ENCODE measurements at regions not wholly inside any gene's neighbourhood (a gene's known extent, or its start where the extent isn't known, plus 50 kb on each side); places are given as distances from the start of the nearest gene placed in this dataset.
"Not testable (repeated sequence)": the region's sequence is repeated elsewhere in the genome, so short reads cannot be mapped to it uniquely, and the experiment has no call there.

- Mint-ChIP-seq H3K9me3 (no peaks in the 10 kb centered on the region), H3K4me3 (no peak overlapping the region), H3K4me1 (peaks cover 12 to 13% of the 10 kb centered on the region in 2 donors), H3K36me3 (no peaks in the 10 kb centered on the region), H3K27ac (no peak overlapping the region), H3K27me3 (ENCODE audit: low read depth in 2 of 2) (no peaks in the 10 kb centered on the region)
- Histone ChIP-seq H3K4me3 (ENCODE audit: low read length) (no peak overlapping the region), H3K27ac (ENCODE audit: low read length) (peak overlapping the region; percentile 84), H3K4me1 (ENCODE audit: control insufficient read depth, insufficient read depth, low read length) (peaks cover 53% of the 10 kb centered on the region), H3K27me3 (ENCODE audit: control insufficient read depth, insufficient read depth, low read length) (no peaks in the 10 kb centered on the region), H3K36me3 (ENCODE audit: control insufficient read depth, insufficient read depth, low read length) (no peaks in the 10 kb centered on the region), H3K9me3 (ENCODE audit: control insufficient read depth, insufficient read depth, low read length) (no peaks in the 10 kb centered on the region)
- TF ChIP-seq CTCF (IDR thresholded peaks at IDR 0.05) = peak; percentile 19
- DNase-seq (peak; percentile 58 to 82), ATAC-seq (peak; percentile 57 to 71 (median 66))
- intact Hi-C loops (cut with micrococcal nuclease) = no loop called here
- WGBS (ENCODE audit: insufficient coverage) = 56% methylated on average over 19 of the region's 19 CpGs
These were observed 185.0 kb downstream of the OR4M2 start for GRCh38 chr15:22265056-22265945.

GRCh38 chr15:22265970-22266369 lies 185.6 kb downstream of the OR4M2 start:
- no peak for ATAC-seq
- no peaks in the 10 kb centered on the region for H3K36me3 Mint-ChIP-seq
- DNase-seq = no peak
- WGBS (ENCODE audit: insufficient coverage) = 56% methylated on average over 2 of the region's 2 CpGs
- intact Hi-C loops (cut with micrococcal nuclease) = no loop called here
- Histone ChIP-seq H3K4me3 (ENCODE audit: low read length) (no peak overlapping the region), H3K4me1 (ENCODE audit: control insufficient read depth, insufficient read depth, low read length) (peaks cover 49% of the 10 kb centered on the region), H3K27me3 (ENCODE audit: control insufficient read depth, insufficient read depth, low read length) (no peaks in the 10 kb centered on the region), H3K9me3 (ENCODE audit: control insufficient read depth, insufficient read depth, low read length) (no peaks in the 10 kb centered on the region), H3K27ac (ENCODE audit: low read length) (peak overlapping the region; percentile 84), H3K36me3 (ENCODE audit: control insufficient read depth, insufficient read depth, low read length) (no peaks in the 10 kb centered on the region)
- no peaks in the 10 kb centered on the region for H3K9me3 Mint-ChIP-seq
- H3K27ac Mint-ChIP-seq = no peak overlapping the region
- H3K27me3 Mint-ChIP-seq (ENCODE audit: low read depth in 2 of 2) = no peaks in the 10 kb centered on the region
- peaks cover 5 to 6% of the 10 kb centered on the region in 2 donors for H3K4me1 Mint-ChIP-seq
- H3K4me3 Mint-ChIP-seq = no peak overlapping the region
- no peak for TF ChIP-seq CTCF (IDR thresholded peaks at IDR 0.05)

- TF ChIP-seq CTCF (IDR thresholded peaks at IDR 0.05) = no peak
- no peaks in the 10 kb centered on the region for H3K9me3 Mint-ChIP-seq
- no peaks in the 10 kb centered on the region for H3K36me3 ChIP-seq (ENCODE audit: control insufficient read depth, insufficient read depth, low read length)
- WGBS (ENCODE audit: insufficient coverage) = 92% methylated on average over 9 of the region's 9 CpGs
- ATAC-seq (no peak), DNase-seq (peak in 1 of 2 donors; percentile 14)
- H3K4me1 Mint-ChIP-seq = no peaks in the 10 kb centered on the region
- H3K27ac Mint-ChIP-seq = no peak overlapping the region
- H3K27me3 Mint-ChIP-seq (ENCODE audit: low read depth in 2 of 2) = no peaks in the 10 kb centered on the region
- no peak overlapping the region for H3K4me3 Mint-ChIP-seq
- no peak overlapping the region for H3K27ac ChIP-seq (ENCODE audit: low read length)
- peaks cover 36% of the 10 kb centered on the region for H3K4me1 ChIP-seq (ENCODE audit: control insufficient read depth, insufficient read depth, low read length)
- H3K27me3 ChIP-seq (ENCODE audit: control insufficient read depth, insufficient read depth, low read length) = no peaks in the 10 kb centered on the region
- no peak overlapping the region for H3K4me3 ChIP-seq (ENCODE audit: low read length)
- H3K36me3 Mint-ChIP-seq = no peaks in the 10 kb centered on the region
- H3K9me3 ChIP-seq (ENCODE audit: control insufficient read depth, insufficient read depth, low read length) = no peaks in the 10 kb centered on the region
- intact Hi-C loops (cut with micrococcal nuclease) = loop anchor here (2.0 kb wide), 1 partner anchor 13 kb away; no protein-coding TSS in a partner anchor
These were observed 187.4 kb downstream of the OR4M2 start for GRCh38 chr15:22267761-22268160.

GRCh38 chr15:22268201-22268600 lies 187.9 kb downstream of the OR4M2 start:
- DNase-seq = peak in 1 of 2 donors; percentile 15
- not testable (repeated sequence) for H3K27ac Mint-ChIP-seq; H3K36me3 Mint-ChIP-seq; ATAC-seq; H3K27me3 ChIP-seq (ENCODE audit: control insufficient read depth, insufficient read depth, low read length); H3K4me3 Mint-ChIP-seq; H3K27me3 Mint-ChIP-seq (ENCODE audit: low read depth in 2 of 2); H3K27ac ChIP-seq (ENCODE audit: low read length); H3K36me3 ChIP-seq (ENCODE audit: control insufficient read depth, insufficient read depth, low read length); H3K4me3 ChIP-seq (ENCODE audit: low read length); H3K9me3 Mint-ChIP-seq; H3K9me3 ChIP-seq (ENCODE audit: control insufficient read depth, insufficient read depth, low read length); H3K4me1 Mint-ChIP-seq
- H3K4me1 ChIP-seq (ENCODE audit: control insufficient read depth, insufficient read depth, low read length) = peaks cover 31% of the 10 kb centered on the region
- WGBS (ENCODE audit: insufficient coverage) = 91% methylated on average over 5 of the region's 5 CpGs
- intact Hi-C loops (cut with micrococcal nuclease) = loop anchor here (2.0 kb wide), 1 partner anchor 13 kb away; no protein-coding TSS in a partner anchor

GRCh38 chr15:22268654-22269053 lies 188.3 kb downstream of the OR4M2 start:
- H3K36me3 ChIP-seq (ENCODE audit: control insufficient read depth, insufficient read depth, low read length); H3K9me3 Mint-ChIP-seq; ATAC-seq; H3K4me1 Mint-ChIP-seq; H3K27ac Mint-ChIP-seq; H3K27ac ChIP-seq (ENCODE audit: low read length); H3K4me3 Mint-ChIP-seq; H3K27me3 Mint-ChIP-seq (ENCODE audit: low read depth in 2 of 2); H3K27me3 ChIP-seq (ENCODE audit: control insufficient read depth, insufficient read depth, low read length); H3K36me3 Mint-ChIP-seq; H3K4me3 ChIP-seq (ENCODE audit: low read length); H3K9me3 ChIP-seq (ENCODE audit: control insufficient read depth, insufficient read depth, low read length): not testable (repeated sequence)
- 70% methylated on average over 6 of the region's 6 CpGs for WGBS (ENCODE audit: insufficient coverage)
- intact Hi-C loops (cut with micrococcal nuclease) = loop anchor here (2.0 kb wide), 1 partner anchor 14 kb away; no protein-coding TSS in a partner anchor
- DNase-seq = peak in 1 of 2 donors; percentile 13
- peaks cover 27% of the 10 kb centered on the region for H3K4me1 ChIP-seq (ENCODE audit: control insufficient read depth, insufficient read depth, low read length)

Measured in natural killer cell (primary cell).